AG04450 (cell line): ENCODE measurements at regions not wholly inside any gene's neighbourhood (a gene's known extent, or its start where the extent isn't known, plus 50 kb on each side); places are given as distances from the start of the nearest gene placed in this dataset.
A peak's percentile ranks its signal among the peaks of the same experiment; 100 is the strongest.
"Not testable (repeated sequence)": the region's sequence is repeated elsewhere in the genome, so short reads cannot be mapped to it uniquely, and the experiment has no call there.

Source experiments
- CTCF ChIA-PET: fragments of 300-600, 350-600 bp; formaldehyde crosslinking; extraction: SDS; loops from one replicate; lab custom pipeline; 2022; ENCODE audit warnings: antibody characterized with exemption, inconsistent platforms; lab: Charles Lee
- POLR2A ChIA-PET: fragments of 350-600 bp; formaldehyde crosslinking; extraction: SDS; loops from one replicate; lab custom pipeline; 2021; ENCODE audit warnings: antibody characterized with exemption, inconsistent platforms; lab: Yijun Ruan, JAX
- DNase-seq: peaks from one replicate; pipeline ENCODE4 v3.0.0-alpha.2; 2011; ENCODE audit warnings: low read depth, low spot score
- H3K27ac ChIP-seq: one replicate; pipeline ENCODE4 v1.5.1; 2012; ENCODE audit warnings: low read depth, low read length, control low read depth
- H3K27me3 ChIP-seq: one replicate; pipeline ENCODE4 v1.6.0; 2012; ENCODE audit warnings: low read length; ENCODE audit not compliant: control insufficient read depth, insufficient read depth
- H3K4me3 ChIP-seq: 2 replicates; pipeline ENCODE4 v1.5.1; 2011; ENCODE audit warnings: mild to moderate bottlenecking, low read depth, low read length, control low read depth
- H3K9me3 ChIP-seq: 2 replicates; pipeline ENCODE4 v1.5.1; 2012; ENCODE audit warnings: low read length; ENCODE audit not compliant: control insufficient read depth, insufficient read depth
- TF ChIP-seq, protein P1 (sequence below): IDR thresholded peaks from 2 replicates; pipeline ENCODE4 v1.5.1; 2011; ENCODE audit warnings: low read depth, low read length, control low read depth, inconsistent platforms

DNA sequence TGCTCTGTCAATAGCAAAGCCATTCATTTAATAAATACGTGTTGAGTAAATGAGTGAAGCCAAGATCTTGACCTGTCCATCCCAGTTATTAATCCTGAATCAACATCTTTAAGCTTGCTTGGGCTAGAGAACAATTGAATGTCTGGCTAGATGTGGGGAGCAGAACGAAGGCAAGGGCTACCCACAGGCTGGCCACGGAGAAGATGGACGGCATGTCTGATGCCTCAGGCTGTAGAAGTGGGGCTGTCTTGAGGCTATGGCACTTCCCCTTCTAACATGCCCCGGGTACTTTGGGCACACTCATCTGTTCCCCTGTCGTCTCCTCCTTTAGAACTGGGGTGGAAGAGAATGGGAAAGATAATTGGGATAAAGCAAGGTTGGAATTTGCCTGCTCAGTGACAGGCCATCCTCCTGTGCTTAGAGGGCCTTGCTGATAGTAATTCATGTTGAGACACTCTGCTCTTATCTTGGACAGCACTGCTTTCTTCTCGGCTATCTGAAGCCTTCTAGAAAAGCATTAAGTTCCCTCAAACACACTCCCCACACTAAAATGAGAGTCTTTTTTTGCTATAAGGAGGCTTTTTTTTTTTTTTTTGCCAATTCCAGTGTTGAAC, 225.7 kb downstream of the MREG start:
- H3K27me3 ChIP-seq = no peaks in the 10 kb centered on the region
- TF ChIP-seq, protein P1, sequence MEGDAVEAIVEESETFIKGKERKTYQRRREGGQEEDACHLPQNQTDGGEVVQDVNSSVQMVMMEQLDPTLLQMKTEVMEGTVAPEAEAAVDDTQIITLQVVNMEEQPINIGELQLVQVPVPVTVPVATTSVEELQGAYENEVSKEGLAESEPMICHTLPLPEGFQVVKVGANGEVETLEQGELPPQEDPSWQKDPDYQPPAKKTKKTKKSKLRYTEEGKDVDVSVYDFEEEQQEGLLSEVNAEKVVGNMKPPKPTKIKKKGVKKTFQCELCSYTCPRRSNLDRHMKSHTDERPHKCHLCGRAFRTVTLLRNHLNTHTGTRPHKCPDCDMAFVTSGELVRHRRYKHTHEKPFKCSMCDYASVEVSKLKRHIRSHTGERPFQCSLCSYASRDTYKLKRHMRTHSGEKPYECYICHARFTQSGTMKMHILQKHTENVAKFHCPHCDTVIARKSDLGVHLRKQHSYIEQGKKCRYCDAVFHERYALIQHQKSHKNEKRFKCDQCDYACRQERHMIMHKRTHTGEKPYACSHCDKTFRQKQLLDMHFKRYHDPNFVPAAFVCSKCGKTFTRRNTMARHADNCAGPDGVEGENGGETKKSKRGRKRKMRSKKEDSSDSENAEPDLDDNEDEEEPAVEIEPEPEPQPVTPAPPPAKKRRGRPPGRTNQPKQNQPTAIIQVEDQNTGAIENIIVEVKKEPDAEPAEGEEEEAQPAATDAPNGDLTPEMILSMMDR = no peak
- ChIA-PET POLR2A (no interaction called here), CTCF (interaction anchor here (0.6 to 2.1 kb wide), 4 partner anchors 9 to 476 kb away, joined by 3 to 8 read pairs (median 4); partner anchors contain the start of gene ATIC)
- H3K4me3 ChIP-seq = no peak overlapping the region
- no peak for DNase-seq
- H3K27ac ChIP-seq = no peak overlapping the region
- no peaks in the 10 kb centered on the region for H3K9me3 ChIP-seq

DNA sequence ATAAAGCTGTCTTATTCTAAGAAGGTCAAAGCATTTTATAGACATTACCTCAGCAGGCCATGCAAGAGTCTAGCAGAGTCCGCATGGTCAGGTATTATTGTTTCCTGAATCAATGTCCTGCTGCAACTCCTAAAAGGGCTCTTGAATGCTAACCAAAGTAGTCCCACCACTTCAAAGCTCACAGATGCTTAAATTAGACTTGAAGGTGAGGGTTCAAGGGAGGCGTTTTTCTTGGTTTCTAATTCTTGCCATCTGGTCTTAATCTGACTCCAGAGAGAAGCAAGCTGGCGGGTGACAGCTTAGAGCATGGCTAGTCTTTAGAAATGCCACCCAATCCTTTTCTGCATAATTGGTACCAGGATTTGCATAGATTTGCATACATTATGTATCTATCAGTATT, 226.3 kb downstream of the MREG start:
- no peak for DNase-seq
- TF ChIP-seq, protein P1 = no peak
- ChIA-PET CTCF (interaction anchor here (0.6 to 2.1 kb wide), 5 partner anchors 9 to 475 kb away, joined by 3 to 8 read pairs (median 4); partner anchors contain the start of gene ATIC), POLR2A (interaction anchor here (0.6 to 0.9 kb wide), 2 partner anchors 22 to 106 kb away, joined by 3 read pairs; no protein-coding TSS in a partner anchor)
- Histone ChIP-seq H3K4me3 (no peak overlapping the region), H3K9me3 (no peaks in the 10 kb centered on the region), H3K27ac (no peak overlapping the region), H3K27me3 (no peaks in the 10 kb centered on the region)

DNA sequence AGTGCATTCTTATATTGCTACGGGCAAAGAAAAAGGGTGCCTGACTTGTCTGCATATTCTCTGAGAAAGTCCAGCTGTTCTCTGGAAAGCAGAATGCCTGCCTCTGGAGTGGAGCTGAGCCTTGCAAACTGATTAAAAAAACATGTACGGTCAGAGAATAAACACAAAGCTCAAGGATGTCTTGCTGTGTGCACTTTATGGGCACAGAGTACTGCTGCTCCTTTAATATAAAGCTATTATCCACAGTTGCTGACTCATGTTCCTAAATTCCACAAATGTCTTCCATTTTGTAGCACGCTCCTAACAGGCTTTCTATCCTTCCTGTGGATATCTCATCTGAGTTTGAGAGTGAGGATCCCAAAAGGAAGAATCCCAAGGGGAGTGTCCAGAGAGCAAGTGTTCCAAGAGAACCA, 229.0 kb downstream of the MREG start:
- ChIA-PET CTCF (interaction anchor here (1.9 kb wide), 1 partner anchor 12 kb away, joined by 4 read pairs; no protein-coding TSS in a partner anchor), POLR2A (interaction anchor here (0.6 to 1.5 kb wide), 12 partner anchors 8 to 393 kb away, joined by 3 to 9 read pairs (median 4); no protein-coding TSS in a partner anchor)
- Histone ChIP-seq H3K9me3 (no peaks in the 10 kb centered on the region), H3K27ac (peak overlapping the region; percentile 86), H3K4me3 (no peak overlapping the region), H3K27me3 (no peaks in the 10 kb centered on the region)
- TF ChIP-seq, protein P1 = no peak
- peak; percentile 84 for DNase-seq

DNA sequence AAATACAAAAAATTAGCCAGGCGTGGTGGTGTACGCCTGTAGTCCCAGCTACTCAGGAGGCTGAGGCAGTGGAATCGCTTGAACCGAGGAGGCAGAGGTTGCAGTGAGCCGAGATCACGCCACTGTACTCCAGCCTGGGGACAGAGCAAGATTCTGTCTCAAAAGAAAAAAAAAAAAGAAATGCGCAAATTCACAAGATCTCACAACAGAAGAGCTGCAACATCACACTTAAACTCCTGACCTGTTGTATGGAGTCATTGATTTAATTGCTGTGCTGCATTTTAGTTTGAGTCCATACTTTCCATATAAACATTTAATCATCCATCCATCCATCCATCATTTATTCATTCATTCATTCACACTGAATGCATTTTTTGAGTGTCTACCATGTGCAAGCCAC, 229.7 kb downstream of the MREG start:
- not testable (repeated sequence) for H3K4me3 ChIP-seq, H3K9me3 ChIP-seq, DNase-seq, H3K27me3 ChIP-seq, H3K27ac ChIP-seq
- CTCF ChIA-PET = interaction anchor here (0.6 to 1.9 kb wide), 3 partner anchors 11 to 154 kb away, joined by 3 to 4 read pairs (median 3); no protein-coding TSS in a partner anchor
- POLR2A ChIA-PET = interaction anchor here (0.7 to 1.3 kb wide), 4 partner anchors 10 to 347 kb away, joined by 4 to 9 read pairs (median 6); no protein-coding TSS in a partner anchor

DNA sequence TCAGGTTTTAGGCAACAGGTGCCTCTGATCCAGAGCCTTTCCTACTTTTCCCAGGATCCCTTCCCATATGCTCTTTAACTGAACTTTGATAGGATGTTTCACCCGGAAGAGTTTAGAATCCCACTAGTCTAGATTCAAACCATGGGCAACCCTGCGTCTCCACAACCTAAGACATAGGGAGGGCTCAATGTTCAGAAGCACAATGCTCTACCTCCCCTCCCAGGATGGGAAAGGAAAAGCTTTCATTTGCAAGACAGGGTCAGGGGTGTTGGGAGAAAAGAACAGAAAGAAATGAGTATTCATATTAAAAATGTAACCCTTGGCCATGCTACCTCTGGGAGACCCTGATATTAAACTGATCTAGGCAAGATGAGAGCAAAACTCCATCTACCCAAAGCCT, 230.4 kb downstream of the MREG start:
- Histone ChIP-seq H3K4me3 (no peak overlapping the region), H3K9me3 (no peaks in the 10 kb centered on the region), H3K27ac (no peak overlapping the region), H3K27me3 (no peaks in the 10 kb centered on the region)
- DNase-seq = no peak
- ChIA-PET CTCF (interaction anchor here (0.6 to 1.9 kb wide), 2 partner anchors 10 to 154 kb away, joined by 3 to 4 read pairs; no protein-coding TSS in a partner anchor), POLR2A (interaction anchor here (0.6 kb wide), 1 partner anchor 31 kb away, joined by 3 read pairs; no protein-coding TSS in a partner anchor)
- TF ChIP-seq, protein P1 = no peak
